ENCODE measurements at regions not wholly inside any gene's neighbourhood (a gene's known extent, or its start where the extent isn't known, plus 50 kb on each side); places are given as distances from the start of the nearest gene placed in this dataset.

GRCh38 chr5:30932273-30933017 lies 261.0 kb upstream of the CDH6 start:
- no peak for DNase-seq

GRCh38 chr5:30930736-30931135 lies 262.8 kb upstream of the CDH6 start:
- DNase-seq = no peak

GRCh38 chr5:30928956-30929355 lies 264.5 kb upstream of the CDH6 start:
- no peak for DNase-seq

- no peak for DNase-seq
Measured at GRCh38 chr5:30926218-30926617, 267.3 kb upstream of the CDH6 start.

- no peak for DNase-seq
Measured at GRCh38 chr5:30921388-30921787, 272.1 kb upstream of the CDH6 start.

- no peak for DNase-seq
Measured at GRCh38 chr5:30918171-30918570, 275.3 kb upstream of the CDH6 start.

- DNase-seq = no peak
Measured at GRCh38 chr5:30908356-30908755, 285.1 kb upstream of the CDH6 start.

GRCh38 chr5:30900367-30900766 lies 293.1 kb upstream of the CDH6 start:
- no peak for DNase-seq

- DNase-seq = no peak
Measured at GRCh38 chr5:30894811-30895210, 298.7 kb upstream of the CDH6 start.

GRCh38 chr5:30891660-30892059 lies 301.8 kb upstream of the CDH6 start:
- DNase-seq = no peak

GRCh38 chr5:30890377-30890776 lies 303.1 kb upstream of the CDH6 start:
- DNase-seq = no peak

- DNase-seq = no peak
Measured at GRCh38 chr5:30880514-30880913, 313.0 kb upstream of the CDH6 start.

GRCh38 chr5:30879887-30880286 lies 313.6 kb upstream of the CDH6 start:
- DNase-seq = no peak

- no peak for DNase-seq
Measured at GRCh38 chr5:30878746-30879145, 314.7 kb upstream of the CDH6 start.

- DNase-seq = no peak
Measured at GRCh38 chr5:30878296-30878695, 315.2 kb upstream of the CDH6 start.

GRCh38 chr5:30874241-30875034 lies 319.0 kb upstream of the CDH6 start:
- DNase-seq = no peak

- no peak for DNase-seq
Measured at GRCh38 chr5:30871196-30871595, 322.3 kb upstream of the CDH6 start.

GRCh38 chr5:30867711-30868110 lies 325.8 kb upstream of the CDH6 start:
- DNase-seq = no peak

- no peak for DNase-seq
Measured at GRCh38 chr5:30866142-30866541, 327.3 kb upstream of the CDH6 start.

- DNase-seq = no peak
Measured at GRCh38 chr5:30856242-30856641, 337.2 kb upstream of the CDH6 start.

GRCh38 chr5:30853158-30853557 lies 340.3 kb upstream of the CDH6 start:
- DNase-seq = no peak

GRCh38 chr5:30850866-30851265 lies 342.6 kb upstream of the CDH6 start:
- no peak for DNase-seq

GRCh38 chr5:30849931-30850710 lies 343.4 kb upstream of the CDH6 start:
- DNase-seq = no peak

GRCh38 chr5:30846171-30846570 lies 347.3 kb upstream of the CDH6 start:
- DNase-seq = no peak

All from stimulated activated naive CD4-positive, alpha-beta T cell (primary cell).